K562 (cell line): ENCODE measurements at regions not wholly inside any gene's neighbourhood (a gene's known extent, or its start where the extent isn't known, plus 50 kb on each side); places are given as distances from the start of the nearest gene placed in this dataset.

Source experiments
- ATAC-seq: fragments of 200-7000 bp; cut with Tn5 transposase; 3 replicates; pipeline ENCODE4 v1.9.1; 2020; ENCODE audit warnings: moderate library complexity
- BruUV-seq: library from RNA; stranded (reverse); fragments of 400-500 nt; replicated peaks from 2 replicates; lab custom pipeline; 2021; lab: Mats Ljungman, UMichigan
- CTCF ChIA-PET: fragments of 300-600 bp; formaldehyde crosslinking; extraction: SDS; loops from one replicate; lab custom pipeline; 2021; ENCODE audit warnings: low intra/inter-chr PET ratio; lab: Yijun Ruan, JAX
- POLR2A ChIA-PET: fragments of 300-600, 350-650 bp; sonication (Branson Sonifier 250); formaldehyde crosslinking; extraction: SDS; loops from one replicate; lab custom pipeline; 2021; ENCODE audit warnings: antibody characterized with exemption, inconsistent platforms; lab: Yijun Ruan, JAX
- DNase-seq, 4 experiments: peaks; one replicate each; pipeline versions ENCODE4 v3.0.0 to v3.0.0-alpha.2; 2011 to 2018; ENCODE audit warnings: low spot score in 3 of 4, mixed read lengths in 3 of 4; ENCODE audit errors: extremely low read depth in 1 of 4
- FAIRE-seq: peaks from 2 replicates; lab custom pipeline; 2011; peaks lifted over from hg19 to GRCh38; lab: Jason Lieb, UNC
- H2AFZ ChIP-seq: 2 replicates; pipeline ENCODE4 v1.6.0; 2011; ENCODE audit warnings: low read depth, low read length, control low read depth, inconsistent platforms
- H3K27ac ChIP-seq: fragments of 200-600 bp; 3 replicates; pipeline ENCODE4 v1.8.0; 2011; ENCODE audit warnings: low read depth, mild to moderate bottlenecking, control low read depth, inconsistent platforms, low read length, moderate library complexity, mixed read lengths; ENCODE audit errors: extremely low read depth
- H3K27me3 ChIP-seq, 2 experiments: fragments of 300-600 bp in 1 of 2; 2 replicates in 1 of 2; 3 replicates in 1 of 2; pipeline versions ENCODE4 v1.6.0 to v1.8.0; 2011; ENCODE audit warnings: inconsistent platforms in 2 of 2, low read length in 2 of 2, mild to moderate bottlenecking in 1 of 2, mixed read lengths in 1 of 2, moderate library complexity in 1 of 2; ENCODE audit not compliant: control insufficient read depth in 2 of 2, insufficient read depth in 2 of 2
- H3K36me3 ChIP-seq: fragments of 300-600 bp; 3 replicates; pipeline ENCODE4 v1.8.0; 2011; ENCODE audit warnings: mild to moderate bottlenecking, low read length, inconsistent platforms; ENCODE audit not compliant: control insufficient read depth, insufficient read depth
- H3K4me1 ChIP-seq, 2 experiments: fragments of 200-600 bp in 1 of 2; replicated peaks in 1 of 2; 2 replicates in 1 of 2; 3 replicates in 1 of 2; pipeline versions ENCODE4 v1.5.1 to v1.8.0; 2011; ENCODE audit warnings: inconsistent platforms in 2 of 2, low read length in 2 of 2, mild to moderate bottlenecking in 1 of 2, mixed read lengths in 1 of 2, moderate library complexity in 1 of 2; ENCODE audit not compliant: control insufficient read depth in 2 of 2, insufficient read depth in 2 of 2
- H3K4me2 ChIP-seq: 2 replicates; pipeline ENCODE4 v1.6.1; 2011; ENCODE audit warnings: low read length, control low read depth, inconsistent platforms, mixed read lengths; ENCODE audit not compliant: insufficient read depth
- H3K4me3 ChIP-seq: fragments of 200-600 bp; sonication (generic), shearing (Covaris generic); 2 replicates; pipeline ENCODE4 v1.5.1; 2016; ENCODE audit warnings: control low read depth, inconsistent platforms
- H3K79me2 ChIP-seq: fragments of 200-600 bp; 3 replicates; pipeline ENCODE4 v1.8.0; 2011; ENCODE audit warnings: low read length, inconsistent platforms; ENCODE audit not compliant: control insufficient read depth, insufficient read depth
- H3K9ac ChIP-seq, 2 experiments: 2 replicates each; pipeline versions ENCODE4 v1.6.0 to v1.6.1; 2011; ENCODE audit warnings: low read depth in 2 of 2, low read length in 2 of 2, control low read depth in 1 of 2, inconsistent platforms in 1 of 2, mild to moderate bottlenecking in 1 of 2, mixed read lengths in 1 of 2; ENCODE audit not compliant: insufficient read depth in 1 of 2
- H3K9me1 ChIP-seq: one replicate; pipeline ENCODE4 v1.6.0; 2011; ENCODE audit warnings: inconsistent platforms, mild to moderate bottlenecking, low read length, moderate library complexity; ENCODE audit not compliant: control insufficient read depth, insufficient read depth
- H3K9me3 ChIP-seq: replicated peaks from 2 replicates; pipeline ENCODE4 v1.5.1; 2011; ENCODE audit warnings: low read depth, low read length, inconsistent platforms; ENCODE audit not compliant: control insufficient read depth, insufficient read depth
- H4K20me1 ChIP-seq: replicated peaks from 2 replicates; pipeline ENCODE4 v1.6.1; 2011; ENCODE audit warnings: low read length, inconsistent platforms, mixed read lengths; ENCODE audit not compliant: control insufficient read depth, insufficient read depth
- CREM ChIP-seq: IDR thresholded peaks from 2 replicates; pipeline ENCODE4 v1.6.1; 2014; ENCODE audit warnings: antibody characterized with exemption, low read depth
- HDAC1 ChIP-seq, 2 experiments: fragments of 450-650 bp; IDR thresholded peaks; 2 replicates each; pipeline ENCODE4 v1.6.1; 2016 to 2017; ENCODE audit warnings: inconsistent platforms in 1 of 2, mild to moderate bottlenecking in 1 of 2, moderate library complexity in 1 of 2
- HNRNPH1 ChIP-seq: fragments of 200-400 bp; formaldehyde crosslinking; optimal IDR thresholded peaks from 2 replicates; pipeline ENCODE3; 2017; ENCODE audit warnings: low read depth, mild to moderate bottlenecking, low read length, moderate library complexity
- MAFF ChIP-seq: IDR thresholded peaks from 2 replicates; pipeline ENCODE4 v1.6.1; 2012; ENCODE audit warnings: low read length, improper control_type of control experiment
- NR2C1 ChIP-seq, 2 experiments: fragments of 450-650 bp; IDR thresholded peaks; 2 replicates each; pipeline ENCODE4 v1.6.1; 2017; ENCODE audit warnings: mild to moderate bottlenecking in 2 of 2, antibody characterized with exemption in 1 of 2, inconsistent platforms in 1 of 2, missing compliant biosample characterization in 1 of 2, missing genetic modification characterization in 1 of 2
- NR4A1 ChIP-seq, 2 experiments: fragments of 250-450 bp in 1 of 2; fragments of 450-650 bp in 1 of 2; sonication (Bioruptor Pico) in 1 of 2; IDR thresholded peaks; 2 replicates each; pipeline versions ENCODE4 v1.4.0 to v1.6.1; 2016 to 2020; ENCODE audit warnings: mild to moderate bottlenecking in 2 of 2, missing compliant biosample characterization in 1 of 2, missing genetic modification characterization in 1 of 2, moderate library complexity in 1 of 2
- PHF21A ChIP-seq: fragments of 450-650 bp; IDR thresholded peaks from 2 replicates; pipeline ENCODE4 v1.6.1; 2017; ENCODE audit warnings: low read depth, borderline replicate concordance
- PRPF4 ChIP-seq: fragments of 200-400 bp; formaldehyde crosslinking; IDR thresholded peaks from one replicate; pipeline ENCODE4 v1.6.1; 2017; ENCODE audit warnings: low read length, low read depth, mild to moderate bottlenecking; ENCODE audit not compliant: insufficient read depth, poor library complexity, severe bottlenecking
- RBM14 ChIP-seq: fragments of 200-400 bp; formaldehyde crosslinking; IDR thresholded peaks from 2 replicates; pipeline ENCODE4 v1.6.1; 2018; ENCODE audit warnings: low read depth, mild to moderate bottlenecking, low read length, moderate library complexity, borderline replicate concordance; ENCODE audit not compliant: insufficient read depth
- RHOXF2B ChIP-seq: fragments of 250-450 bp; sonication (Bioruptor Pico); conservative IDR thresholded peaks from 2 replicates; pipeline ENCODE4 v1.5.1; 2021
- ZNF224 ChIP-seq: sonication (generic); formaldehyde crosslinking; IDR thresholded peaks from 2 replicates; pipeline ENCODE4 v1.8.0; 2022; ENCODE audit warnings: mild to moderate bottlenecking, missing genetic modification reagents
- WGBS: fragments of 100-300 bp; shearing (Covaris generic); methylation state at CpG from one replicate; pipeline ENCODE4 v1.1.6; 2016; ENCODE audit warnings: low coverage, mixed read lengths; ENCODE audit not compliant: insufficient coverage; ENCODE audit errors: missing lambda C conversion rate; 5-methylcytosine and 5-hydroxymethylcytosine counted together
- in situ Hi-C: fragments of 300-500 bp; cut with MboI; formaldehyde crosslinking; loops from 4 replicates; pipeline ENCODE4 v1.15.0; 2018; ENCODE audit warnings: inconsistent platforms, mixed read lengths
- intact Hi-C: fragments of 100-400 bp; cut with micrococcal nuclease; formaldehyde crosslinking; loops from 2 replicates; pipeline ENCODE4 v1.14.2; 2022

- WGBS = 0% methylated on average over 1 of the region's 1 CpG
- no peaks in the 10 kb centered on the region for H3K9me1 ChIP-seq
- H3K79me2 ChIP-seq = no peaks in the 10 kb centered on the region
- POLR2A ChIA-PET = no interaction called here
- no TSS peak for BruUV-seq
- H3K4me2 ChIP-seq = no peak overlapping the region
- no peak overlapping the region for H3K27ac ChIP-seq
- no peak for TF ChIP-seq PHF21A
- TF ChIP-seq MAFF = no peak
- no peak for TF ChIP-seq CREM
- TF ChIP-seq HNRNPH1 = no peak
- no peak for TF ChIP-seq RHOXF2B (CRISPR knock-in tag)
- TF ChIP-seq HDAC1 (IDR thresholded peaks at IDR 0.05) = no peak
- no peak for TF ChIP-seq NR2C1 (IDR thresholded peaks at IDR 0.05)
- no peak for TF ChIP-seq NR2C1 (tag; IDR thresholded peaks at IDR 0.05)
- TF ChIP-seq RBM14 = no peak
- TF ChIP-seq NR4A1 (CRISPR knock-in tag; IDR thresholded peaks at IDR 0.05) = no peak
- no peak for TF ChIP-seq NR4A1 (tag; IDR thresholded peaks at IDR 0.05)
- no peak for TF ChIP-seq ZNF224 (CRISPR knock-in tag)
- TF ChIP-seq PRPF4 = no peak
- ATAC-seq (no peak), DNase-seq (no peak), FAIRE-seq (no peak)
- CTCF ChIA-PET = no interaction called here
- H2AFZ ChIP-seq = no peak overlapping the region
- H3K4me1 ChIP-seq = no peaks in the 10 kb centered on the region
- no peak overlapping the region for H3K4me3 ChIP-seq
- no peaks in the 10 kb centered on the region for H4K20me1 ChIP-seq
- intact Hi-C loops = no loop called here
- no peaks in the 10 kb centered on the region for H3K27me3 ChIP-seq
- in situ Hi-C loops = no loop called here
- no peaks in the 10 kb centered on the region for H3K36me3 ChIP-seq
- no peak overlapping the region for H3K9ac ChIP-seq
- H3K9me3 ChIP-seq = no peaks in the 10 kb centered on the region
These were observed 1592.9 kb downstream of the MRPL39 start for GRCh38 chr21:24014381-24014780.
